Activated CD8-positive, alpha-beta memory T cell treated with anti-CD3 and anti-CD28 coated beads for 1 hour (primary cell): ENCODE measurements at regions not wholly inside any gene's neighbourhood (a gene's known extent, or its start where the extent isn't known, plus 50 kb on each side); places are given as distances from the start of the nearest gene placed in this dataset.
"Not testable (repeated sequence)": the region's sequence is repeated elsewhere in the genome, so short reads cannot be mapped to it uniquely, and the experiment has no call there.

Source experiments
- DNase-seq, 2 donors: peaks; one replicate each; pipeline ENCODE4 v3.0.0-alpha.2; 2020; ENCODE audit warnings: low read depth in 1 of 2; ENCODE audit errors: extremely low read depth in 1 of 2

- DNase-seq, result no peak
Observed at GRCh38 chr2:145755019-145755837, 1235.3 kb upstream of the ZEB2 start.

- DNase-seq, result no peak
Observed at GRCh38 chr2:145753966-145754365, 1234.0 kb upstream of the ZEB2 start.

GRCh38 chr2:145753041-145753608, 1233.2 kb upstream of the ZEB2 start:
- no peak for DNase-seq

DNA sequence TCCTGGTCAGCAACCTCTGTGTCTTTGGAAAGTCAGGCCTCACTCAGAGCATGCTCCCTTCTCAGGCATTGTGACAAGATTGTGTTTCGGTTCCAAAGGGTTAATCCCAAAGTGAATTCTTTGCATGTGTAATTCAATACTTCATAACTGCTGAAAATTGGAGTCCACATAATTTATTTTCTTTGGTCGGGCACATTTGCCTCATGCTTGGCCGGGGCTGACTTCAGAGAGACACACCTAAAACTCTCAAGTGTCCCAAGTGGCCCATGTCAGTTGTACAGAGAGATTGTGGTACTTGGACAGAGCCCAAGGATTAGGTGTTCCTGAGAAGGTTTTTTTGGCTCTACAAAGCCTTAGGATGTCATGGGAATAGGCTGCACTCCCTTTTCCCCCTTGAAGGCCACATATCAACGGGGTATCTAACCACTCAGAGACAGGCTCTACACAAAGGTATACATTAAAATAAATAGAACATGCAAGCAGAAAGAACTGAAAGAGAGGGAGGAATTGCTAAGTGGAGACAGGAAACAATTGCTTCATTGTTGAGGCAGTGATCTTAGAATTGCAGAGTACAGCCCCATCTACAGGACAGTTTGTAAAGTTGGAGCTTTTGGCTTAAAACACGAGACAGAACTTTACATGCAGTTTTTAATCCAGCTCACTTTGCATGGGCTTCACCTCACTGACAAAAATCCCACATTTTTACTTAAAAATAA, 1232.3 kb upstream of the ZEB2 start:
- DNase-seq, result no peak

DNA sequence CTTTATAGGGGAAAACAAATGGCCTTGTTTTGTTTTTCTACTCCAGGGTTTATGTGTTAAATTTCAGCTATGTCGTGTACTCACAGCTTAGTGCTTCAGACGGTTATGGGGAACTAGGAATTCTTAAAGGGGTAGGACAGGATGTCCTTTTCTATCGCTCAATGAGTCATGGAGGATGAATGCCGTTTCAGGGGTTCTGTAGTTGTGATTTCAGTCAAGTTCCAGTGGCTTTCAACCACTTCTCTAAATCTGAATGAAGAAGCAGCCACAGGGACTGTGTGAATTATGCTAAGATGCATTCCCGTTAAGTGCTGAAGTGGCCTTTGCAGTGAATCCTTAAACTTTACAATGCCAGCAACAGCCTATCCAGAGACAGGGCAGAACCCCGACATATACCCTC, 1231.7 kb upstream of the ZEB2 start:
- DNase-seq, result no peak

DNA sequence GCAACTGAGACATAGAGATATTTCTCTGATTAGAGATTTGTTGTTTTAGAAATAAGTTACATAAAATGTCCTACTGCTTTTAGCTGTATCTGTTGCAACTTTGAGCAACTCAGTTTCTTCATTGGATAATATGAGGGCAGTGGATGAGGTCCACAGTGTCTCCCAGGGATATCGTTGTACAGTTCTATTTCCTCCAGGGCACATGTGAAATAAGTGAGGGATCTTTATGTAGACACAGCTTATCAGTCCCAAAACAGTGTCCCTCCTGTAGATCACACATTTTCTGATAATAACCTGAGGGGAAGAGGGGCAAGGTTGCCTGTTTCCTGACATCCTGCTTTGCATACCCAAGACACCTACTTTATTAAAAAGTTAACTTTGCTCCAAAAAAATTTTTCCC, 1231.2 kb upstream of the ZEB2 start:
- no peak for DNase-seq

GRCh38 chr2:145750612-145751011, 1230.7 kb upstream of the ZEB2 start:
- DNase-seq, result no peak

DNA sequence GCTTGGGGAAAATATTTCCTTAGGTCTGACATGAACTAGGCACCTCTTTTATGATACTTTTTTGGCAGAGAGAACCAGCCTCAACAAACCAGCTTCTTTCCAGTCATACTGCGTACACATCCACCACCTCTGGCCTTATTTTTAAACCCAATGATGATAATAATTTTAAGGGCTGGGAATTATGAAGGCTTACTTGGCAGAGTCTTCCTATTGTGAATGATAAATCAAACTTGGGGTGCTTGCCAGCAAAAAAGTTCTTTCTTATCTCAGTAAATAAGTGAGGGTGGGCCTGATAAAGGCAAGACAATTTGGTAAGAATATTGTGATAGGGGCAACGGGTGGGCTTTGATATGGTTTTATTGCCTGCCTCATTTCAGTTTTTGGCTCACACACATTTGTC, 1230.2 kb upstream of the ZEB2 start:
- no peak for DNase-seq

DNA sequence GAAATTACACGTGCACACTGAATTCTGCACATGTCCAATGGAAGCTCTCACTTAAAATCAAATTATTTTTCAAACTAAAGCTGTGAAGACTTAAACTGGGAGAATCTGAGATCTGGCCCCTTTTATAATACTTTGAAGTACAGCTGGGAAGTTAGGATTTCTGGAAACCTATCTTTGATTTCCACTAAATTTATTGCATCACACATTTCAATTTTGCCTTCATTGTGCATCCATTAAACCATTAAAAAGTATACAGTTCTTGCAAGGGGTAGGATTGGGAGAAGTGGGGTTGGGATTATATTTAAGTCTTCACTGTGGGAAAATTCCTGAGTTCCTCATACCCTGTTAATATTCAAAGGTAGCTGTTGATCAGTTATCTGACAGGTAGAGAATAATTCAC, 1229.6 kb upstream of the ZEB2 start:
- no peak for DNase-seq

- no peak for DNase-seq
Observed at GRCh38 chr2:145748927-145749326, 1229.0 kb upstream of the ZEB2 start.

- DNase-seq, result no peak
Observed at GRCh38 chr2:145747715-145748114, 1227.8 kb upstream of the ZEB2 start.

- DNase-seq, result not testable (repeated sequence)
Observed at GRCh38 chr2:145745387-145745721, 1225.4 kb upstream of the ZEB2 start.

- DNase-seq, result no peak
Observed at GRCh38 chr2:145744541-145745386, 1224.8 kb upstream of the ZEB2 start.

- DNase-seq, result no peak
Observed at GRCh38 chr2:145743011-145743410, 1223.1 kb upstream of the ZEB2 start.

DNA sequence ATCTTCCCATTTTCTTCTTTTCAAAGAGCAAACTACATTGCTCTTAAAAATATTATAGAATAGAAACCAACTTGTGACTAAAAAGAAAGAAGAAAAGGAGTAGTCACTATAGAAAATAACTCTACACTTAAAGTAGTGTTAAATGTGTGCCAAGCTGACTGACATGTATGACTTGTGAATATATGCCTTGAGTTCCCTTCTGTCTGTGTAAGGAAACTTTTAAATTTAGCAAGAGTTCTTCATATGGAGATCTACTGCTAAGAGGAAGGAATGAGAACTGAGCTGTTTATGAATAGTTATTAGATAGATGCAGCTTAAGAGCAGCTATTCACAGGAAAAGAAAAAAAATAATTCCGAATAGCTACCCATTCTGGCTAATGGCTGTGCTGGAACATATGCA, 1221.7 kb upstream of the ZEB2 start:
- no peak for DNase-seq

GRCh38 chr2:145741181-145741580, 1221.3 kb upstream of the ZEB2 start:
- no peak for DNase-seq

- DNase-seq, result no peak
Observed at GRCh38 chr2:145740302-145740701, 1220.4 kb upstream of the ZEB2 start.

- no peak for DNase-seq
Observed at GRCh38 chr2:145739681-145740080, 1219.8 kb upstream of the ZEB2 start.

- DNase-seq, result no peak
Observed at GRCh38 chr2:145736871-145737270, 1217.0 kb upstream of the ZEB2 start.

DNA sequence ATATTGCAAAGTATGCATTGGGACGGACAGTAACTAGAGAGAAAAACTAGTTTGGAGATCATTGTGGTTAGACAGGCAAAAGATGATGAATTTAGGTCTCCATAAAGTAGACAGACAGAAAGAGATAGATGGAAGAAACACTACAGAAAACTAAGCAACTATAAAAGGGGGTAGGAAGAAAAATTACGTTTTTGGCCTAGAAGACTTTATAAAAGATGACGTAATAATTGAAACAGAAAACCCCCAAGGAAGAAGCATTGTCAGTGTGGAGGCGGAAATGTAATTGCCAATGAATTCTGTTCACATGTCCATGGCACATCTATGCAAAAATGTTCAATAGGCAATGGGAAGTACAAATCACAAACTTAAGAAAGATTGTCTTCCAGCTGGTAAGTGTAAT, 1211.5 kb upstream of the ZEB2 start:
- no peak for DNase-seq
